Activated T-cell treated with anti-CD3 and anti-CD28 coated beads for 48 hours (primary cell): ENCODE measurements at regions not wholly inside any gene's neighbourhood (a gene's known extent, or its start where the extent isn't known, plus 50 kb on each side); places are given as distances from the start of the nearest gene placed in this dataset.

ENCODE experiments used
- DNase-seq: peaks from one replicate; pipeline ENCODE4 v3.0.0-alpha.2; 2020; ENCODE audit warnings: low read depth

DNA sequence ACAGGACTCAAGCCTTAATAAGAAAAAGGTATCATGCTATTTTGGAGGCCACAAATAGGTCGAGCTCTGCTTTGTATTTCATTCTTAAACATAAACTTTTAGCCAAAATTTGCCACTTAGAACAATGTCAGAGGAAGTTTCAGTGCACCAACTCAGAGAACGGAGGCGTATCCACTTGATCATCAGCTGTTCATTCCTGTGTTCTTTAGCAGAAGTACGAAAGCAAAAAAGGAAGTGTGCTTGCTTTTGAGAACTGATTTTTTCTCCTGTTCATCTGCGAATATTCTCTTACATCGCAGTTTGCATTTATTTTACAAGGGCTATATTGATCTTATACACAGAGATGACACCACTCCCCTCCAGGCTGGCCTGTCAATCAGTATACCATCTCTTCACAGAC is 188.6 kb upstream of the SOX5 start:
- DNase-seq = no peak

DNA sequence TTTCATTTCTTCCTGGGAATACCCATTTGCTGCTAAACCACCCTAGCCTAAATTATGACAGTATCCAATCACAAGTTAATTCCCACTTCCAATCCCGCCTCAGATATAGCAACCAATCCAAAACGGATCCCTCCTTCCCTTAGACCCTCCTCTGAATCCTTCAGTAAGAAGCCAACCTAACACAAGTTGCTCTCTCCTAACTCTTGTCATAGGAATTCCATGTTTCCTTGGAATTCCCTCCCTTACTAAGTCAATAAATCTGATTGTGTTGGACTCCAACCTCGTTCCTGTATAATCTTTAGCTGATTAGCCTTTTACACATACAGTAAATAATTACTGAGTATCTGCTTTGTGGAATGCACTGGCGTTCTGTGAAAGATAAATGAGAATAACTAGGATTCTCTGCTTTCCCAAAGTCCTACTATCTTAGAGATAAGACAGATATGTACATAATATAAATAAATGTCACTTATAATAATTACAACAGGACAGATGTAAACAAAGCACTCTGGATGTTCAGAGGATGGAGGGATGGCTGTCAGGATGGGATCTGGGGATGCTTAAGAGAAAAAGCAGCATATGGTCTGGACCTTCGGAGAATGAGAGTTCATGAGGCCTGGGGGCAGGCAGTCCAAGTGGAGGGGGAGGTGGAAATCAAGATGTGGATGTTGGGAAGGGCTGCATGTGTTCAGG is 185.8 kb upstream of the SOX5 start:
- DNase-seq = no peak

- DNase-seq = no peak
Measured at GRCh38 chr12:24134092-24134491, 184.6 kb upstream of the SOX5 start.

- no peak for DNase-seq
Measured at GRCh38 chr12:24133384-24133783, 183.9 kb upstream of the SOX5 start.

DNA sequence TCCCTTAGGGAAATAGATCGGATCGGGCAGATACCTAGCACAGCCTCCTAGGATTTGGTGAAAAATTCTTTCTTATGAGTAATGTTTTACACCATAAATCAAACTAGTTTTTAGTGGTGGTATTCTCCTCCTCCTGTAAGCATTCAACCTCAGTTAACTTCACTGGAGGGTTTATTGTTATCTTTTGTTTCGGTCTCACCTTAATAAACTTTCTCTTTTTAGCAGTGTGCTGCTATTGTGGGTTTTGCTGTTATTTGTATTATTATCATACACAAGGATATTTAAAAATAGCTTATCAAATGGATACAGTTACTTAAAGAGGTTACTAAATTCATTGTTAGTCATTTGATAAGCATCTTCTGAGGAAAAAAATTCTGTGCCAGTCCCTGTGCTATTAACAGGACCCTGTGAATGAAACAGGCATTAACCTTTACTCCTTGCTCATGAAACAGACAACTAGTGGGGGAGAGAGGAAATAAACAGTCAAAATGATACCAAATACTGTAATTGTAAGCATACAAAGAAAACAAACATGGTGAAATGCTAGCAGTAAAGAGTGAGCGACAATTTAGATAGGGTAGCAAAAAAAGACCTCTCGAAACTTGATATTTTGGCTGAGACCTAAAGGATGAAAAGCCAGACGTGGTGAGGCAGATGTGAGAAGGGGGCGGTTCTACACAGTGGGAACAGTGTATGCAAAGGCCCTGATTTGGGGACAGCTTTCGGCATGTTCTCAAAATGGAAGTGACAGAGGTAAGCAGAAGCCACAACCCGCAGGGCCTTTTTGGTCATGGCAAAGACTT is 178.7 kb upstream of the SOX5 start:
- DNase-seq = no peak

GRCh38 chr12:24125280-24125679 is 175.8 kb upstream of the SOX5 start:
- no peak for DNase-seq

DNA sequence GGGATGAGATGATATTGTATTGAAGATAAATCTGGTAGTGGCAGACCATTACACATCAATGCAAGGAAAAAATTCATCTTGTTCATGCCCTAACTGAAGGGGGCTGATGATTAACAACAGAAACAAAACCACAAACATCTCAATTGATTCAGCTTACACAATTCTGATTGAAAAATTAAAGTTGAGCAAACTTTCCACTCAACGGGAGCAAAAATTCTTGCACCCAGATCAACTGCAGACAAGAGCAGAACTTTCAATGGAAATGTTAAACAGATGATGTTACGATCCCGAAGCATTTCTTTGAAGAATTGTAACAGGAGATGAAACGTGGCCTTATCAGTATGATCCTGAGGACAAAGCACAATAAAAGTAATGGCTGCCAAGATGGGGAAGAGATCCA is 172.4 kb upstream of the SOX5 start:
- DNase-seq = no peak

DNA sequence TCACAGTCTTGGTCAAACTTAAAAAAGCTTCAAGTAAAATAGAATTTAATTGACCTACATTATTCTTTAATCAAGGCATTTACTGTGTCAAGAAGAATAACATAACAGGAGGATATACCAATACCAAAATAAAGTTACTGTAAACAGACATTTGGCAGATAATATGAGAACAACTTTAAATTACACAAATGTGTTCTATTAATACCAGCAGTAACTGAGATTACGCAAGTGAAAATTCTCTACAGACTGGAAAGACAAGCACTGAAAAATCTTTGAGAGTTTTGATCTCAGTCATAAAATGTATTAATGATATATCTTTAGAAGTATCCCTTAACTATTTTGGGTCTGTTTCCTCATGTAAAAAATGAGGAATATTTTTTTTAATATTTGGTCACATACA is 169.2 kb upstream of the SOX5 start:
- no peak for DNase-seq

DNA sequence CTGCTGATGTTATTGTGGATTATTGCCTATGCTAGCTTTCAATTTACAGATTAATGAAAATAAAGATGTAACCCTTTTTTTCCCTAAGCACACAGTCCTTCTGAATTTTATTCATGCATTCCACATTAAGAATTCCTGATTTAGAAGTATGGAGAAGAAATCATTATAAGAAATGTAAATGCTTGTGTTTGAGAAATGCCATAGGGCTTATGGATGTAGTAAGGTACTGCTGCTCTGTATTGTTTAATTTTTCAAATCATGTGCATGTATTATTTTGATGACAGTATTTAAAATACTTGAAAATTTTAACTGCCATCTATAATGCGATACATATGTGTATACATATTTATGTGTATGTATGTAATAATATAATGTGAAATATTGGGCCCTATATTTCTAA is 167.1 kb upstream of the SOX5 start:
- DNase-seq = no peak

- DNase-seq = no peak
Measured at GRCh38 chr12:24113701-24114100, 164.2 kb upstream of the SOX5 start.

DNA sequence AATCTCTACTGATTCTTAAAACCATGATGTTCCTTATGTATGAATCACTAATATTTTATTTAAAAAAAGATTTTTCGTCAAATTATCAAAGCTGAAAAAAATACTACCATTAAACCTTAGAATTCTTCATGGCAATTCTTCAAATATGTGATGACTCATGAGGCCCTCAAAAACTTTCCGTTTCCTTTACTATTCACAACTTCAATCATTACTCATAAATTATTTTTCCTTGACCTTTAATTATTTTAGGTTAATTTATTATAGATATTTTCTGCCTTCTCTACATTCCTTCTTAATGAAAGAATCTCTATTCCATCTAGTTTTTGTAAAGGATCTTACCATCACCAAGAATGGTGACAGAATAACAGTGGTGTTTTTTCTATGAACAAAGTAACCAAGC is 162.1 kb upstream of the SOX5 start:
- no peak for DNase-seq

- DNase-seq = no peak
Measured at GRCh38 chr12:24111086-24111485, 161.6 kb upstream of the SOX5 start.

DNA sequence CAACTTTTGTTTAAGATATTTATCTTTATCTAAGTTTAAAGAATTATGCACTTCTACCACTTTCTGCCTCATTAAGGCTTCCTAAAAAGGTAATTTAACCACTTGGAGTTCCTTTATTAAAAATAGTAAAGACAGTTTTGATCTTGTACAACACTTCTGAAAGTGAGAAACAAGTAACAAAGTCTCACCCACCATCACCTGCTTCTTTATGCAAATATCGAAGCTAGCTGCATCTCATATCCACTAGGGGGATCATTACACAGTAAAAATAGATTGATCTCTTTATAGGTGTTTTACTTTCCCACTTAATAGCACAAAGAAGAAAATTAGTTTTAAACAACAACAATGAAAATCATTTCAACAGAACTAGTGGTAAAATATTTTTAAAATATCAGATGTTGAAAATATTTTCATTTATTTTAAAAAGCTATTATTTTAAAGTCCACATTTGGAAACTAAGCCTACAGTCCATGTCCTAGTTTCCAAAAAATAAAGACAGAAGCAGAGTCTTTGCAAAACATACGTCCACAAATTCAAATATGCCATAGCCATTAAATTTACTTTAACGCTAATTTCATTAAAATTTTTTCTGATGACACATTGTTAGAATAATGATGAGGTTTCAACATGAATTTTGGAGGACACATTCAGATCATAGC is 160.0 kb upstream of the SOX5 start:
- DNase-seq = no peak

DNA sequence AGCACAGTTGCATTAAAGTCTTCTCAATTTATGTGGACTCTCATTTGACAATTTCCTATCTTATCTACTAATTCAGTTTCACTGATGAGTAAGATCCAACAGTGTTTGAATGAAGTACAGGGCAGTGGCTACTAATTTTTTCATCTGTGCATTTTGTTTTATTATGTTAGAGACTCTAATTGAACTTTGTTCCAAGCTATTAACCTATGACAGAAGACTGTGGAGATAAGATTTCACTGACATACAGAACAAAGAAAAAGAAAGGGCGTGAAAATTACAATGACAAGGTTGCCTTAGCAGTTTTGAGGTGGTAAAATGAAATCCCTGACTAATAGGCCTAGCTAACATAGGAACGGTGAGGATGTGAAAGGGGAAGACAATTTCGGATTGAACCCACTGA is 153.2 kb upstream of the SOX5 start:
- DNase-seq = no peak

GRCh38 chr12:24099576-24099975 is 150.1 kb upstream of the SOX5 start:
- DNase-seq = no peak

DNA sequence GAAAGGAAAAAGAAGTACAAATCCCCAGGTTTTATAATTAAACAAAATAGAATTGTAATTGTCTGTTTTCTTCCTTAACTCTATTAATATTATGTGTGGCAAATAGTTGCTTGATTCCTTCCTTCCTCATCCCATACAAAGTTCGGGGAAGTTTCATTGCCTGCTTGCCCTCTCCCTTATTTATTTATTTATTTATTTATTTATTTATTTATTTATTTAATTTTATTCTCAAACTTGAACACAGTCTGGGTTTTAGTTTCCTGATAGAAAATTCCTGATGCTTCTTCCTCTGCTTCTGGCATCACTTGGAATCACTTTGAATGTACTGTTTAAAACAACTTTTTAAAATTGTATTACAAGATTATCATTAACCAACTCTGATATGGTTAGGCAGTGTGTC is 145.8 kb upstream of the SOX5 start:
- no peak for DNase-seq

DNA sequence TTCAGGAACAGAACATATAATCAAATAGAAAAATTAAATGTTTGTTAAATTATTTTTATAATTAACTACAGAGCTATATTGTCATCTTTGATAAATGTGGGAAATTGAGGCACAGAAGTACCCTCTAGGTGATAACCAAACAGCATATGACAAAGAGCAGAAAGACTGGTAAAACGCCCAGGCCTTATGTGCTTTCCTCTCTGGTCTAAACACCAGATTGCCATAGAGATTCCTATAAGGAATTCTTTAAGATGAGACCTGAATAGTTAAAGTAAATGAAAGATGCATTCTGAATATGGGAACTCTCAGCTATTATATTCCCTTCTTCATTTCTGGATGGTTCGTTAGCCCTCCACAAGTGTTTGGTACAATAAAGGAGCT is 140.0 kb upstream of the SOX5 start:
- DNase-seq = no peak

GRCh38 chr12:24088751-24089509 is 139.5 kb upstream of the SOX5 start:
- no peak for DNase-seq

DNA sequence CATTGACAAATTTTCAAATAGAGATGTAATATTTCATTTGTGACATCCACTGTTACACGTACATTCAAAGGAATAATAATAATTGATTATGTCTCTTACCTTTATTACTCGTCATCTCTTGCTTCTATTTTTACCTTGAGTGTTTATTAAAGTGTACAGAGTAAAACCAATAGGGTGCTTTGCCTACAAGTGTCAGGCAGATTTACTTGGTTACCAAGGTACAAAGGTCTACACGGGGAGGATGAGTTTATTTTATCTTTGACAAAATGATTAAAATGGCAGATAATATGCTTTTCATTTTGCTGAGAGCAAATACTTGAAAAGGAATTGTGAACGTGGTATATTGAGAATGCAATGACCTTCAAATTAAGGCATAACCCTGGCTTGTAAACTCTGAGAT is 137.8 kb upstream of the SOX5 start:
- DNase-seq = no peak

DNA sequence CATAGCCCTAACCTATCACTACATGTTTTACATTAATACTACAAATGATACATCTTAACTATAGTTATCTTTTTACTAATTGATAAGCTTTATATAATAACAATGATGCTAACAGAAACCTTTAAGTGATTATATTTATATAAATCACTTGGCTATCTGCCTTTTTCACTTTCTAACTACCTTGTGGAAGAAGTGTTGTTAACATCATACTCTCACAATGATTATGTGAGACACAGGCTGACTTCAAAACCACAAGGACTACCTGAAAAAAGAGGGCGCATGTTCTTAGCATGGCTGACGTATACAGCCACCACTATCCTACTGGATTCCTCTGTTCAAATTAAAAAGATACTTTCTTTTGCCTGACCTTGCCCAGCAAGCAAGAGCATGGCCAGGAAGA is 135.3 kb upstream of the SOX5 start:
- no peak for DNase-seq

- DNase-seq = no peak
Measured at GRCh38 chr12:24083838-24084237, 134.4 kb upstream of the SOX5 start.

DNA sequence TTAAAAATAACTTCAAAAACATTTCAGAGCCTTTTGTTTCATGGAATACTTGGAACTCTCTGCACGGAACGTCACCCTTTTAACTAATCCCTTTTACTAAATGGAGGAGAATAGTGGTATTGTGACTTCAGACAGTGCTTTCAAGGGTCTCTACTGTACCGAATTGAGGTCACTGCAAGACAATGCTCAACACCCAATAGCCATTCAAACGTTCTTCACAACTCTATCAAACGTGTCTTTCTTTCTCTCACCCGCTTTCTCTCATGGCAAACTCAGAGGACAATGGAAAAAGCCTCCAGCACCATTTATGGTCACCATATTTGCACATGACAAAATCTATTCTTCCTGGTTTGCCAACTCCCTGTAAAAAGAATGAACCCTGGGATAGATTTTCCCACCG is 132.1 kb upstream of the SOX5 start:
- no peak for DNase-seq

DNA sequence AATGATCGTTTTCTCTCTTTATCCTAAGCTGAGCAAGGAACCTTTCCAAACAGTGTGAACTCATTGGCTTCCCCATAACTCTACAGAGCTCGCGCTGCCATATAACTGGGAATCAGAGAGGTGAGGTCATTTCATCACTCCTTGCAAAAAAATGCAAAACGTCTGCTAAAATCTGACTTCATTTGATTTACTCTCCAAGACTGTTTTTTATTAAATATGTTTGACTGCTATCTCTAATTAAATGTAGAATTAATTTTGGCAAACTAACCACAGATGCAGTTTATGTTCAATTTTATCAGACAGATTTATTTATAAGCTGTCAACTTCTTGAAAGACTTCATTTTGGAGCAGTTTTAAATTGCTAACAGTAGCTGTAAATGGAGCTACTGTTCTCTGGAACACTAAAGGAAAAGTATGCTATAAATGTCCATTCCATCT is 131.6 kb upstream of the SOX5 start:
- DNase-seq = no peak
